D341Med (cell line): ENCODE measurements at regions not wholly inside any gene's neighbourhood (a gene's known extent, or its start where the extent isn't known, plus 50 kb on each side); places are given as distances from the start of the nearest gene placed in this dataset.

Experiments used
- DNase-seq: peaks from one replicate; pipeline ENCODE4 v3.0.0; 2012; ENCODE audit warnings: low spot score

DNA sequence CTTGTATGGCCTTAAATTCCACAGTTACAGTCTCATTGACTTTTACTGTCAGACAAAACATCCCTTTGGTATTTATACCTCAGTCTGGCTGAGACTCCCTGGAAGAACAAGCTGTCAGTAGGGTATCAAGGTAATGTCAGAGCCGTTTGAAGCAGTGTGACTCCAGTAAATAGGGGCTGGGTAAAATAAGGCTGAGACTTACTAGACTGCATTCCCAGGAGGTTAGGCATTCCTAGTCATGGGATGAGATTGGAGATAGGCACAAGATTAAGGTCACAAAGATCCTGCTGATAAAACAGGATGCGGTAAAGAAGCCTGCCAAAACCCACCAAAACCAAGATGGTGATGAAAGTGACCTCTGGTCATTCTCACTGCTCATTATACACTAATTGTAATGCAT lies 219.5 kb upstream of the SKOR2 start:
- no peak for DNase-seq

- no peak for DNase-seq
Measured at GRCh38 chr18:47469576-47469975, 218.1 kb upstream of the SKOR2 start.

- no peak for DNase-seq
Measured at GRCh38 chr18:47461977-47462376, 210.5 kb upstream of the SKOR2 start.

- DNase-seq = no peak
Measured at GRCh38 chr18:47461406-47461948, 210.0 kb upstream of the SKOR2 start.

GRCh38 chr18:47458483-47458882 lies 207.0 kb upstream of the SKOR2 start:
- DNase-seq = no peak

- no peak for DNase-seq
Measured at GRCh38 chr18:47457614-47458013, 206.2 kb upstream of the SKOR2 start.

DNA sequence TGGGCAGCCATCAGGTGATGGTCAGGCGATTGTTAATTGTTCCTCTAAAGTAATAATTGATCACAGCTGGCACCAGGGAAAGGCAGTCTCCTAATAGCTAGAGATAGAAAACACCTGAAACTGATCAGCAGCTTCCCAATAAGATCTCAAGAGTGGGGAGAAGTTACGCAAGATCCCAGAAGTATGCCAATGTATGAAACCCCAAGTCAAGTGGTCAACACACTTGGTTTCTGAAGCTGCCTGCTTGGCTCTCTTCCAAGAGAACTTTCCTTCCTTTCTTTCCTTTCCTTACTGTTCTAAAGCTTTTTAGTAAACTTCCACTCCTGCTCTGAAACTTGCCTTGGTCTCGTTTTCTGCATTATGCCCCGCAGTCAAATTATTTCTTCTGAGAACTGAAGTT lies 201.6 kb upstream of the SKOR2 start:
- no peak for DNase-seq

GRCh38 chr18:47448956-47449355 lies 197.5 kb upstream of the SKOR2 start:
- DNase-seq = peak; percentile 55

DNA sequence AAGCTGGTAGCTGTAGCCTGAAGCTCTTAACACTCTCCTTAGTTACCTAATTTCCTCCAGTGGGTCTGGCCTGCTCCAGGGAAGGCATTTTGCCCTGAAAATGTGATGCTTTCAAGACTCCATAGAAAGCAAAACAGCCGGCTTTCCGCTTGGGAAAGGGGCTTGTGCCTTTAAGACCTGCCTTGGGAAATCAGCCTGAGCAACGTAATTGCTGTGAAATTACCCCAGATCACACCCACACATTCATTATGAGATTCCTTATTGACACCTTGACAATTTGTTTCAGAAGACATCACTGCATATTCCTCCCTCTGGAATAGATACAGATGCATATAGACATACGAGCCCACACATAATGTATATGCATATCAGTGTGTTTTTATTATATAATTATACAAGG lies 190.5 kb upstream of the SKOR2 start:
- DNase-seq = no peak

DNA sequence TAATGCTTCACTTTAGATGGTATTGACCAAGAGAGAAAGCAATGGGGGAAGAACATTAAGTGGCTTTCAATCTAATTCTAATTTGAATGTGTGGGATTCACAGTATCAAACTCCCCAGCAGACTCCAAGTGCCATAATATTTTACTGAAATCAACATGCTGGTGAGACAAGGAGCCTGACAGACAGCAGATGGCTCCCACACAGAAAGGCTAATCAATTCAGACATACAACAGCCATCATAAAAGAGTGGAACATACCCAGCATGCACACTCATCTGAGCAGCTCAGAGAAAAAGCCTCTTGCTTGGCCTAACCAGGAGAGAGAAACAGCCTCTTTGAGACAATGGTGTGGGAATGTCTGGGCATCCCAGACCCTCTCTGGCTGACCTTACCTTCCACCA lies 186.5 kb upstream of the SKOR2 start:
- DNase-seq = no peak

GRCh38 chr18:47436871-47437270 lies 185.4 kb upstream of the SKOR2 start:
- DNase-seq = no peak

DNA sequence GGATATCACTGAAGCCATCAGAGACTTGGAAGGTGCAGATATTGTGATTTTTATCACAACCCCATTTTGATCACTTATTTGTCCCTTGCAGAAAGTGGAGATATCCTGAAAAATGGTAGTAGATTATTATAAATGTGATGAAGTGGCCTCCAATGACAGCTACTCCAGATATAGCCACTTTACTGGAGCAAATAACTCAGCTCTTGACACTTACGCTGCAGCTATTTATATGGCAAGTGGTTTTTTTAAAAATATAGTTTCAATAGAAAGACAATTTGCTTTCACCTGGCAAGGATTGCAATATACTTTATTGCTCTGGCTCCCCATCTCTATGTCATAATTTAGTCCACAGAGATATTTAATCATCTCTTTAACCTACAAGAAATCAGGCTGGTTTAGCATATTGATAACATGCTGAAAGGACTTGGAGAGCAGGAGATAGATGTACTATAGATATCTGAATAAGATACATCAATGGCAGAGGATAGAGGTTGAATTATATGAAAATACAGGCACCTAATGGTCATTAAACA lies 182.8 kb upstream of the SKOR2 start:
- DNase-seq = no peak

GRCh38 chr18:47427923-47428637 lies 176.6 kb upstream of the SKOR2 start:
- peak; percentile 75 for DNase-seq

- no peak for DNase-seq
Measured at GRCh38 chr18:47427072-47427471, 175.6 kb upstream of the SKOR2 start.

GRCh38 chr18:47425365-47425764 lies 173.9 kb upstream of the SKOR2 start:
- no peak for DNase-seq

DNA sequence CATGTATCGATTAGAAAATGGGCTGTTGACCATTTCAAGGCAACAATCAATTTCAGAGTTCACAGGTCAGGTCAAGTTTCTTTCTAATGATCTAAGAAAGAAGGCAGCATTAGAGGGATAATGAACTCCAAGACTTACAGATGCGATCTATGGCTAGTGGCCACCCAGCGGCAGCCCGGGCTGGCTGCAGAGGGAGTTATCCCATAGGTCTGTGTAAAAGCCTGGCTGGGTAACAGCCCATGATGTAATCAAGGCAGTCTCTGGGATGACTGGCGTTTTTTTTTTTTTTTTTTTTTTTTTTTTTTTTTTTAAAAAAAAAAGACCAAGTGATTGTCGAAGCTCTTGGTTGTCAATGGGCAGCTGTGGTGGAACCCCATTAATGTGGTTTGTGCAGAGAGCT lies 171.1 kb upstream of the SKOR2 start:
- no peak for DNase-seq

- no peak for DNase-seq
Measured at GRCh38 chr18:47420130-47420529, 168.7 kb upstream of the SKOR2 start.

- no peak for DNase-seq
Measured at GRCh38 chr18:47418746-47419145, 167.3 kb upstream of the SKOR2 start.

GRCh38 chr18:47417807-47418206 lies 166.3 kb upstream of the SKOR2 start:
- DNase-seq = no peak

GRCh38 chr18:47415881-47416280 lies 164.4 kb upstream of the SKOR2 start:
- no peak for DNase-seq

DNA sequence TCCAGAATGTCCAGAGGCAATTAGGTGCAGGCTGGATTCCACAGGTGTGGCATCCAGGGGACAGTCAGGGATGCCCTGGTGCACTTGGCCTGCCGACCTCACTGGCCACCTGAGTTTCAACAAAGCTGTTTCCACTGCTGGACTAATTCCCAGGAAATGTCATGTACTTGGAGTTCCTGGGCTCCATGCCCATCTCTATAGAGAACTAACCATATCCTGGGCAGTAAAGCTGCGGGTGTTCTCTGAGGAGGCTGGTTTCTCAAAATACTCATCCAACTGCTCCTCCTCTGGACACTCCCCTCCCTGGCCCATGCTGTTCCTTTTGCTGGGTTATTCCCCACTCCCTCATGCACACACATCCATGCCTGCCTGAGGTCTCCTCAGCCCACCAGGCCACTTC lies 161.9 kb upstream of the SKOR2 start:
- DNase-seq = no peak

GRCh38 chr18:47412924-47413323 lies 161.5 kb upstream of the SKOR2 start:
- no peak for DNase-seq

- DNase-seq = no peak
Measured at GRCh38 chr18:47411159-47411558, 159.7 kb upstream of the SKOR2 start.

- no peak for DNase-seq
Measured at GRCh38 chr18:47410139-47410538, 158.7 kb upstream of the SKOR2 start.
